GM19099 (cell line): ENCODE measurements at regions not wholly inside any gene's neighbourhood (a gene's known extent, or its start where the extent isn't known, plus 50 kb on each side); places are given as distances from the start of the nearest gene placed in this dataset.

Source experiments
- POLR2A ChIP-seq: IDR thresholded peaks from 3 replicates; pipeline ENCODE4 v1.6.1; 2011; ENCODE audit warnings: low read depth; ENCODE audit not compliant: insufficient read length; ENCODE audit errors: extremely low read depth

DNA sequence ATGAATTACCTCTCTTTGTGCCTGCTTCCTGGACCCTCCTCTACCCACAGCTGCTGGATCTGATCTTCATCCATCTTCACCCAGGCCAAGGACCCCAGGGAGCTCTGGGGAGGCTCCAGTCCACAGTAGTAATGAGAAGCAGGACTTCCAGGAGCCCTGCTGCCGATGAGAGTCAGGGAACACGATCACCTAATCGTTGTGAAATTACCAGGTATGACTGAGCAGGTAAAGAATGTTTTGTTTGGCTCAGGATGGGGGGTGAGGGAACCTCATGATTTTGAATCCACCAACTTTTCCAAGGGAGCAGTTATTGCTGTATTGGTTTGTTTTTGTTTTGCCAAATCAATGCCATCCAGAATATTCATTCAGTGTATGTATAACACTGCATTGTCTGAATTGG lies 454.0 kb downstream of the PLPP3 start:
- no peak for TF ChIP-seq POLR2A

DNA sequence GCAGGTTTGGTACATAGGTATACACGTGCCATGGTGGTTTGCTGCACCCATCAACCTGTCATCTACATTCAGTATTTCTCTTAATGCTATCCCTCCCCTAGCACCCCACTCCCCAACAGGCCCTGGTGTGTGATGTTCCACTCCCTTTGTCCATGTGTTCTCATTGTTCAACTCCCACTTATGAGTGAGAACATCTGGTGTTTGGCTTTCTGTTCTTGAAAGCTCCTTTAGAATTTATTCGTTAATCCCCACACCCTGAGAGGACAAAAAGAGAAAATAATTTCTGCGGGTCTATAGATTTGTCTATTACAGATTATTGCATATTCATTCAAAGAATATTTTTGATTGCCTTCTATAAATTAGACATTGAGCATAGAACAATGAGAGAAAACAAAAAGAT lies 455.5 kb downstream of the PLPP3 start:
- TF ChIP-seq POLR2A, result no peak

DNA sequence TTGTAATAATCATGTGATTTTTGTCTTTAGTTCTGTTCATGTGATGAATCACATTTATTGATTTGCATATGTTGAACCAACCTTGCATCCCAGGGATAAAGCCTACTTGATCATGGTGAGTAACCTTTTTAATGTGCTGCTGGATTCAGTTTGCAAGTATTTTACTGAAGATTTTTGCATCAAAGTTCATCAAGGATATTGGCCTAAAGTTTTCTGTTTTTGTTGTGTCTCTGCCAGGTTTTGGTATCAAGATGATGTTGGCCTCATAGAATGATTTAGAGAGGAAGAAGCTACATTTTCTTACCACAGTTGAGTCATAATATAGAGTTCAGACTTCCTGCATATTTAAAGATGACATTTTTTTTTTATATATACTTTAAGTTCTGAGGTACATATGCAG lies 455.9 kb downstream of the PLPP3 start:
- no peak for TF ChIP-seq POLR2A

DNA sequence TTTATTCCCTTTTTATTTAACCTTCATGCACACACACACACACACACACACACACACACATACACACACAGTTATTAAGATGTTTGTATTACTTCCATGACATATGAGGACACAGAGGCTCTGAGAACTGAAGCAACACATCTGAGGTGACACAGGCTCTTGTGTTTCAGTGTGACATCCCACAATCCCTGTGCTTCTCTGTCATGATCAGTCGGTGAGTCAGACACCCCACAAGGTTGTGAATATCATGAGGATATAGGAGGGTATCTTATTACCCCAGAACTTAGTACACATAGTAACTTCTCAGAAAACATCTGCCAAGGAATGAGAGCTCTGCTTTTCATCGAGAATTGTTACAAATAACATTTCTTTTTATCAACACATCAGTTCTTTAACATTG lies 459.3 kb downstream of the PLPP3 start:
- TF ChIP-seq POLR2A, result no peak

DNA sequence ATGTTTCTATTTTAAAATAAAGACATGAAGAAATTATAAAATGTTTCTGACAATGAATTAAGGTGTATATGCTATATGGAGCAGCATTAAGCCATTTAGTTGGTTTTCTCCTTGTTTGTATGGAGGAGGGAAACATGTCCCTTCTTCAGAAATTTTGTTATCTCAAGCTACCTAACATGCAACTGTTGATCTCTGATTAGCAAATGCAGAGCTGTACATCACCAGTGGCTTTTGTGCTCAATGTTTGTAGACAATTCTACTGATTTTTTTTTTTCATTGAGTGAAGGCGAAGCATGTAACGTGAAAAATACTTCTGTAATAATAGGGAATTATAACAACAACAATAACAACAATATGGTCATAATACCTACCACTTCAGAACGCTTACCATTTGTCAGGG lies 463.7 kb downstream of the PLPP3 start:
- no peak for TF ChIP-seq POLR2A

DNA sequence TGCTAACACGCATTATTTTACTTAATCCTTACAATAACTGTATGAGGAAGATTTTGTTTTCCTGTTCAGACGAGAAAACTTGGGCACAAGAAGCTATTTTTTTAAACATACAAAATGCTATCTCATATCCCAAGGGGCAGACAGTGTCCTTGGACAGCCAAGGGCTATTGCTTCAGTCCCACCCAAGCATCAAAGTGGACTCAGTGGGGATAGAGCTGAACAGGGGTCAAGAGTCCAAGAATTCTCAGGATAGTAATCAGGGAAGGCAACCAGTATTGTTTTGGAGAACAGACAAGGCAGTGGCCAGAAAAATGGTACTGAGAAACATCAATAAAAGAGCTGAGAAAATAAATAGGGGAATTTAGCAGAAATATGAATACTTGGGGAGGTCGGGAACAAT lies 465.7 kb downstream of the PLPP3 start:
- TF ChIP-seq POLR2A, result no peak

DNA sequence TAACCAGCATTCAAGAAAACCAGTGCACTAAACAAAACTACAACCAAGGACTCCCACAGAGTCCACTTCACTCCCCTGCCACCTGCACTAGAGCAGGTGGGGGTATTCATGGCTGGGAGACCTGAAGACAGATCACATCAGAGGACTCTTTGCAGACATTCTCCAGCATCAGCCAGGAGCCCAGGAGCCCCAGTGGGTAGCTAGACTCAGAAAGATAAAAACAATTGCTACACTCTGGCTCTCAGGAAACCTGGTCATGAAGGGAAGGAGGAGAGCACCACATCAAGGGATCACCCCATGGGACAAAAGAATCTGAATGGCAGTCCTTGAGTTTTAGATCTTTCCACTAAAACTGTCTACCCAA lies 472.1 kb downstream of the PLPP3 start:
- TF ChIP-seq POLR2A, result no peak

DNA sequence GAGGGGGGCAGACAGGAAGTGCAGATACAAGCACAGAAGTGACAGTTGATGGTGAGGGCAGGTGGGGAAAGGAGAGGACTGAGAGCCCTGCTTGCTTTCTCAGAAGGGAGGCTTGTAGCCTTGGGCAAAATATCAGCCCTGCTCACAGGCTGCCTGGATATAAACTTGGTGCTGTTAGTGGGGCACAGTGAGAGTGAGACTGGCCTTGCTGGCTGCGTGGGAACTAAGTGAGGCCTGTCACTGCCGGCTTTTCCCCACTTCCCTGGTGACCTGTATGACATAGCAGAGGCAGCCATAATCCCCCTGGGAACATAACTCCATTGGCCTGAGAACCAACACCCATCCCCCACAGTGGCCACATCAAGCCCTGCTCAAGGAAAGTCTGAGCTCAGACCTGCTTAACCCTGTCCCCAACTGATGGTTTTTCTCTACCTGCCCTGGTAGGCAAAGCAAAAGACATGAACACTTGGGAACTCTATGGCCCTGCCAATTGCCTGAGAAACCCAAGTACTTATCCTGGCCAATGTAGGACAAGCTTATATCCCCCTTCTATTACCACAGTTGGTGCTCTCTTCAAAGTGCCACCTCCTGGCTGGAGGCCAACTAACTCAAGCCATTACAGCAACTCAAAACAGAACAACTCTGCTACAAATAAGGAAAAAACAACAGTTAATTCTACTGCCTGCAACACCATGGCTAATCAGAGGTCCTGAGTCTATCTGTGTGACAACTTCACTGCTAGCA lies 472.7 kb downstream of the PLPP3 start:
- TF ChIP-seq POLR2A, result no peak

DNA sequence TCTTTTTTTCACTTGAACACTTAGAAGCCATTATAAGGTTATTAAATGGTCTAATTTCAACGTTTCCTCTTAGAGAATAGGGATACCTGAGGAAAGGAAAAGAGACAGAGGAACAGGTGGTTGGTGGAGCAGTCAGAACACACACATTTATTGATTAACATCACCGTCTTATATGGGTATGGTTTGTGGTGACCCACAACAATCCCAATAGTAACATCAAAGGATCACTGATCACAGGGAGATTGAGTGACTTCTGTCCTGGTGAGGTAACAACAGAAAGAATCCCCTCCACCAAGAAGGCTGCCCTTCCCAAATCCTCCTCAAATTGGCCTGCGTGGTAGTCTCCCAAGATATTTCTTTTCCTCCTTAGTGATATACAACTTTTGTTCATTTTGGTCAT lies 474.0 kb downstream of the PLPP3 start:
- no peak for TF ChIP-seq POLR2A

DNA sequence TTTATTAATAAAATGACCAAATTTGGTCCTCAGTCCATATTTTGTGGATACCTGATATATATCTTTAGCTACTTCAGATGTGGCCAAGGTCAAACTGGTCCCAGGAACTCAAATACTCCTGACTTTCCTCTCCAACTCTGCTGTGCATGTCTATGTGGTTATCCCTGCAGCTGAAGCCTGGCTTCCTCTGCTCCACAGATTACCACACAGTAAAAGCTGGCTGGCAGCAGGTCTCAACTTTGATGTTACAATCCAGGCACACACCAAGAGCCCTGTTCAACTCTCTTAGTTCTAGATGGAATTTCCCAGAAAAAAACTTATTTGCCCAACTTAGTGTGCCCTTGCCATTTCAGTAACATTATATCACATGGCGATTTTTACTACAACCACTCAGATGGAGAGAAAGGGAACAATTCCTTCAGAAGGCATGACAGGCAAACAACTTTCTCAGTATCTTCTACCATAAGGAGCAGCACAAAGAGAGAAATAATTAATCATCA lies 479.5 kb downstream of the PLPP3 start:
- TF ChIP-seq POLR2A, result no peak

DNA sequence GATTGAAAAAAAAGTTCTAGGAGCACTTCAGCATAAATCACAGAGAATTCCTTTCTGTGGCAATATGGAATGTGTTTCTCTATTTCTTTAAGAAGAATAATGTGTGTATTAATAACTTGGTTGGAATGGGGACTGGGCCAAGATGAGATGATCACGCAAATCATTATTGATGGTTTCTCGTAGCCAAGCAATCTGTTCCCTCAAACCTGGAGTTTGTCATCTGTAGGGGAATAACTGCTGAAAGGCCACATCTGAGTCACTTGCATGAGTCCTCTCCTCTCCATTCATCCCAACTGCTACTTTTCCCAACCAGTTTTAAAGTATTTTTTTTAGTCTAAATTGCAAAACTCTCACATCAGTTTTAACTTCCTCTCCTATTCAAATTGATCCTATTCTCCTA lies 480.4 kb downstream of the PLPP3 start:
- no peak for TF ChIP-seq POLR2A

DNA sequence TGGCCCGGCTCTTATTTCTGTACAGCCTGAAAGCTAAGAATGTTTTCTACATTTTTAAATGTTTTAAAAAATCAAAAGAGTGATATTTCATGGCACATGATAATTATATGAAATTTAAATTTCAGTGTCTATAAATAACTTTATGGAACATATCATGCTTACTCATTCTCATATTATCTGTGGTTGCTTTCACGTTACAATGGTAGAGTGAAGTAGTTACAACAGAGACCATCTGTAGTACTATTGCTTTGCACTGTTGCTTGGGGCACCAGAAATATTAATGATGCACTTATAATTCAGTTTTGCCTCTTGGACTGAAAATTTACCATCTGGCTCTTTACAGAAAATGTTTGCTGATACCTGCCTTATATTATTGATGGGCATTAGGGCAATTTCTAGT lies 481.6 kb downstream of the PLPP3 start:
- TF ChIP-seq POLR2A, result no peak

DNA sequence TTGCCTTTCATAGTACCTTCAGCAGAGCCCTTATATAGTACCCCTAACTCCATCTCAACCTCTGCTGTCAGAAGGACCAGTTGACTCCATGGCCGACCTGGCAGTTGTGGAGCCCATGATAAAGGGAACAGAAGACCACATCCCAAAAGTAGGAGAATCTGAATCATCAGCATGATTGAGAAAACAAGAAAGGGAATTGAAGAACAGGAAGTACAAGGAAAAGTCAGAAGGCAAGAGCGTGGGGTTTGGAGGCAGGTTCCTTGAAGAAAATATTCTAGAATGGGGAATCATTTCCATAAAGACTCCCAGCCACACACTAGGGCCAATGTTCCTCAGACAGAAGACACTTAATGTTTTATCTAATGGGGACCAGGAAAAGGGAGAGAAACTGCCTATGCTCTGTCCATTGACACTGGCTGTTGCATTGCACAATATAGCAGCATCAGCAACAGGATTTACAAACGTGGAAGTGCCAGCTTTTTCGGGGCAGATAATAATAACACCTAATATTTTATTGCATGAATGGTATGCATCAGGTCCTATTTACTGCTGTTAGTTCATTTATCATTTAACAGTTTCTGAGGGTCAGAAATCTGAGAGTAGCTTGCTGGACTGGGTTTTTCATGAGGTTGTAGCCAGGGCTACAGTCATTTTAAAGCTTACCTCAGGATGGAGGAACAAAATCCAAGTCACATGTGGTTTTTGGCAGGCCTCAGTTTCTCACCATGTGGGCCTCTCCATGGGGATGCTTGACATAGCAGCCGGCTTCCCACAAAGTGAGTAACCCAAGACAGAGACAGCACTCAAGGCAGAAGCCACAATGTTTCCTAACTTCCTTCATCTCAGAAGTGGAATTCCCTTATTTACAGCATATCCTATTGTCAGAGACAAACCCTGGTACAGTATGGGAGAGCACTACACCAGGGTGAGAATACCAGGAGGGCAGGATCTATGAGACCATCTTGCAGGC lies 483.4 kb downstream of the PLPP3 start:
- no peak for TF ChIP-seq POLR2A

DNA sequence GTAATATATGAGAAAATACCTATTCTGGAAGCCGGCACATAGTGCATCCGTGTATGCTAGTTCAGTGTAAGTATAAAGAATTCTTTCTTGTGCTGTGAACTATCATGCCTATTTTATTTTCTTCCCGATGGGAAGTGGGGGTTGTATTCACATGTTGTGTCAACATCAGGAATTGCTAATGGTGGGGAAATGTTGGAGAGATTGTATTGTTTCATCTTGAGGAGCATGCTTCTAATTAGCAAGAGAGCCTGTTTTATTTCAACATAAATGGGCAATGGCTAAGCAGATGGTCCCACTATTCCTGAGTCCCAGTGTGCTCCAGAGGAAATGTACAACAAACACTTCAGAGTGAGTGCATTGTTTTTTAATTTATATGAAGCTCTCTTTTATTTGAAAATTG lies 485.2 kb downstream of the PLPP3 start:
- no peak for TF ChIP-seq POLR2A

DNA sequence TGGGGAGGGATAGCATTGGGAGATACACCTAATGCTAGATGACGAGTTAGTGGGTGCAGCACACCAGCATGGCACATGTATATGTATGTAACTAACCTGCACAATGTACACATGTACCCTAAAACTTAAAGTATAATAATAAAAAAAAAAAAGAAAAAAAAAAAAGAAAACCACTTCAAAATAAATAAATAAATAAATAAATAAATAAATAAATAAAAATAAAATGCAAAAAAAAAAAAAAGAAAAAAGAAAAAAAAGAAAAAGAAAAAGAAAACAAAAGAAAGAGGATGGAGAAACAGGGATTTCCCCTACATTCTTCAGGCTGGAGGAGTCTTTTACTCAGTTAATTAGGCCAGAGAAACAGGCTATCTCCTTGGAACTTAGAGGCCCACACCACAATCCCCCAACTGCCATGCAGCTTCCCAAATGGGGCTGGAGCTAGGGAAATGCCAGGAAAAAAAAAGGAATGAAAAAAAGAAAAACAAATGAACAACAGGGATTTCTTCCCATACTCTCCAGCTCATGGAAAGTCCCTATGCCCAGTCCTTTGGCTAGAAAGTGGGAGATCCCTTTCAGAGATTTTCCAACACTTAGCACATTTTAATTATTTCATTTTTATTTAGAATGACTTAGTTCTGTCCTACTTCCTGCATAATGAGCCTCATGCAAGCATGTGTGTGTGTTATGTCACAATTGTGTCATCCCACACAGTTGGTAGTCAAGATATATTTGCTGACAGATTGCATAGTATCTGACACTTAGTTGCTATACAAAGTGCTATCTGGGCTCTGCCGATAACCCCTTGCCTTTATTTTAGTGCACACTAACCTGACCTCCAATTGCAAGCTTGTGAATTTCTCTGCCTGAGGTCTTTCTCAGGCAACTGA lies 486.4 kb downstream of the PLPP3 start:
- TF ChIP-seq POLR2A, result no peak
